Fibroblast of lung (primary cell): ENCODE measurements at regions not wholly inside any gene's neighbourhood (a gene's known extent, or its start where the extent isn't known, plus 50 kb on each side); places are given as distances from the start of the nearest gene placed in this dataset.

ENCODE experiments used
- EZH2 ChIP-seq: IDR thresholded peaks from 2 replicates; pipeline ENCODE4 v1.5.1; 2012; ENCODE audit warnings: low read length, control low read depth, mild to moderate bottlenecking; ENCODE audit errors: missing control alignments
- TF ChIP-seq, protein P1 (sequence below), 2 donors: IDR thresholded peaks in 1 of 2; conservative IDR thresholded peaks in 1 of 2; 1 replicate in 1 of 2; 2 replicates in 1 of 2; pipeline ENCODE4 v1.5.1; 2011 to 2012; ENCODE audit warnings: low read length in 2 of 2, control low read depth in 1 of 2, inconsistent platforms in 1 of 2, low read depth in 1 of 2, mild to moderate bottlenecking in 1 of 2

DNA sequence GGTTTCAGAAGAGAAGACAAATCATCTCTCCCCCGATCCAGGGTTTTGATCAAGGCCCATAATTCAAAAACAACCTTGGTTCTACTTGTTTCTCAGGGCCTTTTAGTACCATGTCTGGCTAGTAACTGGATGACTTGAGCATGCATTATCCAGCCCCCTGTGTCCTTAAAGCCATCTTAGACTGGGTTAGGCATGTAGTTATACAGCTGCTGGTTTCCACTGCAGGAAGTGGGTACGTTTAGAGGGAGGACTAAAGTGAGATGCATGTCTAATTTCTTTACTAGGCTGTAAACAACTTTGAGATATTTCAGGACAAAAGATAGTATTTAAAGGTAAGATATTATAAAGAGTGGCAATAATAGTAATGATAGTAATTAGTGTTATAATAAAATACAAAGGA is 372.0 kb downstream of the PLK2 start:
- TF ChIP-seq, protein P1, sequence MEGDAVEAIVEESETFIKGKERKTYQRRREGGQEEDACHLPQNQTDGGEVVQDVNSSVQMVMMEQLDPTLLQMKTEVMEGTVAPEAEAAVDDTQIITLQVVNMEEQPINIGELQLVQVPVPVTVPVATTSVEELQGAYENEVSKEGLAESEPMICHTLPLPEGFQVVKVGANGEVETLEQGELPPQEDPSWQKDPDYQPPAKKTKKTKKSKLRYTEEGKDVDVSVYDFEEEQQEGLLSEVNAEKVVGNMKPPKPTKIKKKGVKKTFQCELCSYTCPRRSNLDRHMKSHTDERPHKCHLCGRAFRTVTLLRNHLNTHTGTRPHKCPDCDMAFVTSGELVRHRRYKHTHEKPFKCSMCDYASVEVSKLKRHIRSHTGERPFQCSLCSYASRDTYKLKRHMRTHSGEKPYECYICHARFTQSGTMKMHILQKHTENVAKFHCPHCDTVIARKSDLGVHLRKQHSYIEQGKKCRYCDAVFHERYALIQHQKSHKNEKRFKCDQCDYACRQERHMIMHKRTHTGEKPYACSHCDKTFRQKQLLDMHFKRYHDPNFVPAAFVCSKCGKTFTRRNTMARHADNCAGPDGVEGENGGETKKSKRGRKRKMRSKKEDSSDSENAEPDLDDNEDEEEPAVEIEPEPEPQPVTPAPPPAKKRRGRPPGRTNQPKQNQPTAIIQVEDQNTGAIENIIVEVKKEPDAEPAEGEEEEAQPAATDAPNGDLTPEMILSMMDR (conservative IDR thresholded peaks at IDR 0.05 in 1 of 2, IDR thresholded peaks at IDR 0.05 in 1 of 2; ENCODE audit: low read depth in 1 of 2, low read length in 2 of 2), result no peak
- no peak for TF ChIP-seq EZH2
